ENCODE measurements at regions not wholly inside any gene's neighbourhood (a gene's known extent, or its start where the extent isn't known, plus 50 kb on each side); places are given as distances from the start of the nearest gene placed in this dataset.

DNA sequence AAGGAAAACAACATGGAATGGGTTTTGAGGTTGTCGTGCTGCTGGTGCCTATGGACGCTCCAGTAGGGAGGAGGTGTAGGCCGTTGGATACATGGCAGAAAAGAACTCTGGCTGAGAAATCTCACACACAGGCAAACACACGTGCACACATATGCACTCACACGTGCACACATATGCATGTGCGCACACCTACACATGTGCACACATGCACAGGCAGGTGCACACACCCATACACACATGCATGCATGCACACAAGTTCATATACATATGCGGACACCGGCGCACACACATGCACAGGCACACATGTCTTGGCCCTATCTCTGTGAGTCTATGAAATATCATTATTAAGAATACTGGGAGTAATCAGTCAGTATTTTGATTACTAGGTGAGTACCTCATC lies 150.4 kb downstream of the LRRC30 start:
- no peak overlapping the region for H3K4me3 ChIP-seq (ENCODE audit: low read depth, low read length)
- TF ChIP-seq, protein P1, sequence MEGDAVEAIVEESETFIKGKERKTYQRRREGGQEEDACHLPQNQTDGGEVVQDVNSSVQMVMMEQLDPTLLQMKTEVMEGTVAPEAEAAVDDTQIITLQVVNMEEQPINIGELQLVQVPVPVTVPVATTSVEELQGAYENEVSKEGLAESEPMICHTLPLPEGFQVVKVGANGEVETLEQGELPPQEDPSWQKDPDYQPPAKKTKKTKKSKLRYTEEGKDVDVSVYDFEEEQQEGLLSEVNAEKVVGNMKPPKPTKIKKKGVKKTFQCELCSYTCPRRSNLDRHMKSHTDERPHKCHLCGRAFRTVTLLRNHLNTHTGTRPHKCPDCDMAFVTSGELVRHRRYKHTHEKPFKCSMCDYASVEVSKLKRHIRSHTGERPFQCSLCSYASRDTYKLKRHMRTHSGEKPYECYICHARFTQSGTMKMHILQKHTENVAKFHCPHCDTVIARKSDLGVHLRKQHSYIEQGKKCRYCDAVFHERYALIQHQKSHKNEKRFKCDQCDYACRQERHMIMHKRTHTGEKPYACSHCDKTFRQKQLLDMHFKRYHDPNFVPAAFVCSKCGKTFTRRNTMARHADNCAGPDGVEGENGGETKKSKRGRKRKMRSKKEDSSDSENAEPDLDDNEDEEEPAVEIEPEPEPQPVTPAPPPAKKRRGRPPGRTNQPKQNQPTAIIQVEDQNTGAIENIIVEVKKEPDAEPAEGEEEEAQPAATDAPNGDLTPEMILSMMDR (IDR thresholded peaks at IDR 0.05; ENCODE audit: low read depth, low read length) = no peak
- DNase-seq (ENCODE audit: low read depth, low spot score) = no peak
- in situ Hi-C loops (cut with HindIII; ENCODE audit: low sequenced_read_pairs) = no loop called here

DNA sequence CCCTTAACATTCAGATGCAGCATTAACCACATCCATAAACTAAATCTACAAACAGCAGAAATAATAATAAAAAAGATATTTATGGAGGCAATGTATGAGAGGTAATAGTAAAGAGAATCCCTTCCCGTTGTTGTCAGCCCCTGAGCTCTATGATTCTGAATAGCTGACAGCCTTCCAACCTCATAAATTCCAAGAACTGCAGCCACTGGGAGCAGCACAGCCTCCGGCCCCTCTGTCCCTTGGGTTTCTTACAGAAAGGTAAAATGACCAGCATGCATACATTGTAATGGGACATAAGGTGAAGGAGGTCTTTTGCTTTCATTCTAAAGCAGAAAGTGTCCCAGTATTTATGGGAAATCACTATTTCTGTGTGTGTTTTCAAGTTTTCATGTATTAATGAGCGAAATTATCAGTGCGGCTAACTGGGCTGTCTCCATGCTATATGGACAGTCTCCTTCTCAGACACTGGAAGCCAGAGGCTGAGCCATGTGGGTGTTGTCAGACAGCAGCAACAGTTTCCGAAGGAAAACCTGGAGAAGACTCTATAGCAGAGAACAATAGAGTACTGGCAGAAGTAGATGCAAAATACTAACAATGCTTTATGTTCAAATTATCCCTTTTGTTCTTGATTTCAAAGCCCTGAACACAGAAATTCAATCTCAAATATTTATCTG lies 151.6 kb downstream of the LRRC30 start:
- DNase-seq (ENCODE audit: low read depth, low spot score) = no peak
- in situ Hi-C loops (cut with HindIII; ENCODE audit: low sequenced_read_pairs) = no loop called here
- no peak overlapping the region for H3K4me3 ChIP-seq (ENCODE audit: low read depth, low read length)
- TF ChIP-seq, protein P1 (IDR thresholded peaks at IDR 0.05; ENCODE audit: low read depth, low read length) = no peak

DNA sequence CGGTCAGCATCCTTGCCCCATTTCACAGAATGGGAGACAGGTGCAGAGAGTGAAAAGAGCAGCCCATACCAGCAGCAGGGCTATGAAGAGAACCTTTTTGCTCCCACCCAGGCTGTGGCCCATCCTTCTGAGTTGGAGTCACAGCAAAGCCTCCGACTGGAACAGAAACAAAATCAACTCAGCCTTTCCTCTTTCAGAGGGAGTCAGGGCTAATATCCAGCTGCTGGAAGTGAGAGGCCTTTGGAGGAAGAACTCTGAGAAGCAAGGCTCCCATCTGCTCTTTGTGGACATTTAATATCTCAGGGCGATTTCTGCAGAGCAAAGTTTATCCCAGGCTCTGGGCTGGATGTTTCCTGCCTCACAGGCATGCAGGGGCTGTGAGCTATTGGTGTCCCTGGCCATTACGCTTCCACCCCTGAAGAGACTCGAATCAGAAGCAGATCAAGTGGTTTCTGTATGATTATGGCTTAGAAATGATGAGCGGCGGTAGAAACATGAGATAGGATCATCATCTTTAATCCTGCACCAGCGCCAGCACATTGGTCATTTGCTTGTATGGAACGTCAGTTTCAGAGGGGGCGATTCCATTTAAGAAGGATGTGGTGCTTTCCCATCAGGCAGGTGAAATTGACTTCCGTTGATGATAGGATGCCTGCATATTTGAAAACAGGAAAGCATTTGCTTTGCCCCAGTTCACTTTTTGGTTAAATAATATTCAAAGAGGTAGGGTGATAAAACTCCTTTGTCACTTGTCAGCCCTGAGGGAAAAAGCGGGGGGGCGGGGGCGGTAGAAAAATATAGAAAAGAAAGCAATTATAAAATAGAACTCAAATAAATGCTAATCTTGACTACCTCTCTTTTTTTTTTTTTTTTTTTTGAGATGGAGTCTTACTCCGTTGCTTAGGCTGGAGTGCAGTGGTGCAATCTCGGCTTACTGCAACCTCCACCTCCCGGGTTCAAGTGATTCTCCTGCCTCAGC lies 152.4 kb downstream of the LRRC30 start:
- no peak overlapping the region for H3K4me3 ChIP-seq (ENCODE audit: low read depth, low read length)
- DNase-seq (ENCODE audit: low read depth, low spot score) = no peak
- in situ Hi-C loops (cut with HindIII; ENCODE audit: low sequenced_read_pairs) = no loop called here
- TF ChIP-seq, protein P1 (IDR thresholded peaks at IDR 0.05; ENCODE audit: low read depth, low read length) = no peak

DNA sequence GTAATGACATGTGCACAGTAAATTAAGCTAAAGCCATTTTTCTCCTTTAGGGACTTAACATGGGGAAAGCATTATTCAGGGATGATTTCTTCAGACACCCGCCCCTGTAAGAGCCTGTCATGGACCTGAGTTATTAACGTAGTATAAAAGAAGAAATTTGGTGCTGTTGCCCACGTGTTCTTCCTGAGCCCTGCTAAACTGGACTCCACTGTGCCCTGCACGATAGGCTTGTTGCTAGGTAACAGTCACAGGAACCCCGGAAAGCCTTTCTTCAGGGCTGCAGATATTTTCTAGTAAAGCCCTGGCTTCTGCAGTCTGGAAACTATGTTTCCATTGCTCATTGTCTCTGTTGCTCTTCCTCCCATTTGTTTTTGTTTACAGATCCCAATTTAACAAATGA lies 157.9 kb downstream of the LRRC30 start:
- DNase-seq (ENCODE audit: low read depth, low spot score) = no peak

DNA sequence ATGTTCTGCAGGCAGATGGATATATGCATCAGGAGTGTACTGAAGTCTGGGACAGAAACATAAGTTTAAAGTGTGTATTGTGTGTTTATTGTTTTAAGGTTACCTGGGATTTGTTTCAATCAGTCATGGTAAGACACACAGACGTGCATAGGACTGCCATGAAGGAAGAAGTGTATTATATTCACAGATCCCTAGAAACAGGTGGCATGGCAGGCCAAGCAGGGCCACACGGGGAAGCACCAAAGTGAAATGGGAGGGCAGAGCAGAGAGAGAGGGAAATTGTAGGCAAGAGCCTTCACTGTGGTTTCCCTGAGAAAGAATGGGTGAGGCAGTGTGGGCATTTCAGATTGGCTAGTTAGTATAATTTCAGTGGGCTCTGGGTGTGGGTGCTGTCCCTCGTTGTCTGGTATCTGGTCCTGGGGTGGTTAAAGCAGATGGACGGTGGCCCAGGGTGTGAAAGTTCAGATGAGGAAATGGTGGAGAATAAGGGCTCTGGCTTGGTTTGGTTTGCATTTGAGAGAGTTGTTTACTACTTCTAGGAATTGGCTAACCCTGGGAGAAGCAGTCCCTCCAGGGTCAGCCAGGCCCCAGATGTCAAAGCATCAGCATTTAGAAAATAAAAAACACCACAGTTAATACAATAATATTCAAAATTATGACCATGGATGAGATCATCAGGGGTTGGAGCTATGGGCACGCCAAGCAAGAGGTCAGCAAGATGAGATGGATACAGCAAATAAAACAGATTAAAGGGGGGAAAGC lies 160.0 kb downstream of the LRRC30 start:
- in situ Hi-C loops (cut with HindIII; ENCODE audit: low sequenced_read_pairs) = no loop called here
- TF ChIP-seq, protein P1 (IDR thresholded peaks at IDR 0.05; ENCODE audit: low read depth, low read length) = no peak
- H3K4me3 ChIP-seq (ENCODE audit: low read depth, low read length) = no peak overlapping the region
- no peak for DNase-seq (ENCODE audit: low read depth, low spot score)

More for the DNA sequence above, 157.9 kb downstream of the LRRC30 start:
- in situ Hi-C loops (cut with HindIII; ENCODE audit: low sequenced_read_pairs) = no loop called here
- H3K4me3 ChIP-seq (ENCODE audit: low read depth, low read length) = no peak overlapping the region
- TF ChIP-seq, protein P1 (IDR thresholded peaks at IDR 0.05; ENCODE audit: low read depth, low read length) = no peak

DNA sequence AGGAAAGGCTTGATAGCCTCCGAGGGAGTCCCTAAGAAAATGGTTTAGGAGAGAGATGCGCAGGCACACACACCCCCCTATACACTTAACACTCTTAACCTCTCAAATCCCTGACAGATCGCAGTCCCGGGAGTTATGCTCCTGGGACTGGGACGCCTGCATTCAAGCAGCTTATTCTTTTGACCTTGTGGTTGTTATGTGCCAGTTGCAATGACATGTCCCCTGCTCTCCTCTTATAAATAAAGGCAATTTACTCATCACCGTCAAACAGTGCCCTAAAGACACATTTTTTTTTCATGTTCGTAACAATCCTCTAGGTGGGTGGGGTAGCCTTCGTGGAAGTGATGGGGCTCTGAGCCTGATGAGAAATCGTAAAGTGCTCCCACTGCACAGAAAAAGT lies 162.2 kb downstream of the LRRC30 start:
- no peak for DNase-seq (ENCODE audit: low read depth, low spot score)
- in situ Hi-C loops (cut with HindIII; ENCODE audit: low sequenced_read_pairs) = no loop called here
- TF ChIP-seq, protein P1 (IDR thresholded peaks at IDR 0.05; ENCODE audit: low read depth, low read length) = no peak
- H3K4me3 ChIP-seq (ENCODE audit: low read depth, low read length) = no peak overlapping the region

All from astrocyte of the spinal cord (primary cell).